Esophagus muscularis mucosa (tissue), 4 donors: ENCODE measurements at regions not wholly inside any gene's neighbourhood (a gene's known extent, or its start where the extent isn't known, plus 50 kb on each side); places are given as distances from the start of the nearest gene placed in this dataset.

Experiments used
- DNase-seq: peaks from one replicate; pipeline ENCODE4 v3.0.0-alpha.2; 2017; ENCODE audit errors: extremely low spot score
- H3K27ac ChIP-seq, 4 donors: fragments of 200-600 bp; sonication (generic); replicated peaks in 1 of 4; 1 replicate in 3 of 4; 2 replicates in 1 of 4; pipeline ENCODE4 v1.5.1; 2016 to 2019; ENCODE audit warnings: mild to moderate bottlenecking in 1 of 4
- H3K27me3 ChIP-seq, 4 donors: fragments of 200-600 bp; sonication (generic); one replicate each; pipeline versions ENCODE4 v1.5.1 to v1.6.0; 2016 to 2019
- H3K36me3 ChIP-seq, 4 donors: fragments of 200-600 bp; sonication (generic); one replicate each; pipeline ENCODE4 v1.5.1; 2016 to 2019
- H3K4me1 ChIP-seq, 4 donors: fragments of 200-600 bp; sonication (generic); one replicate each; pipeline ENCODE4 v1.5.1; 2016 to 2019
- H3K4me3 ChIP-seq, 4 donors: fragments of 200-600 bp; sonication (generic); 1 replicate in 2 of 4; 2 replicates in 2 of 4; pipeline ENCODE4 v1.5.1; 2016 to 2019; ENCODE audit warnings: mild to moderate bottlenecking in 4 of 4, moderate library complexity in 1 of 4
- H3K9me3 ChIP-seq, 4 donors: fragments of 200-600 bp; sonication (generic); 1 replicate in 3 of 4; 2 replicates in 1 of 4; pipeline ENCODE4 v1.5.1; 2016 to 2019
- CTCF ChIP-seq, 3 experiments: fragments of 200-600 bp in 2 of 3; fragments of 450-650 bp in 1 of 3; sonication (generic) in 2 of 3; IDR thresholded peaks; one replicate each; pipeline ENCODE4 v1.5.1; 2017 to 2019; ENCODE audit warnings: antibody characterized with exemption in 3 of 3, mild to moderate bottlenecking in 2 of 3, moderate library complexity in 1 of 3
- EP300 ChIP-seq: sonication (generic); formaldehyde crosslinking; IDR thresholded peaks from one replicate; pipeline ENCODE4 v1.6.1; 2017; ENCODE audit warnings: antibody characterized with exemption
- POLR2A ChIP-seq: fragments of 450-650 bp; IDR thresholded peaks from one replicate; pipeline ENCODE4 v1.6.1; 2017; ENCODE audit warnings: antibody characterized with exemption, moderate library complexity, mild to moderate bottlenecking, low read depth
- POLR2AphosphoS5 ChIP-seq, 2 donors: sonication (generic); formaldehyde crosslinking; IDR thresholded peaks; one replicate each; pipeline ENCODE4 v1.6.1; 2017; ENCODE audit warnings: antibody characterized with exemption in 2 of 2
- WGBS: methylation state at CpG from one replicate; pipeline ENCODE4 v1.1.5; 2018; 5-methylcytosine and 5-hydroxymethylcytosine counted together
- intact Hi-C: fragments of 100-400 bp; cut with DNase I; formaldehyde crosslinking; loops from one replicate; pipeline ENCODE4 v1.15.1; 2023

DNA sequence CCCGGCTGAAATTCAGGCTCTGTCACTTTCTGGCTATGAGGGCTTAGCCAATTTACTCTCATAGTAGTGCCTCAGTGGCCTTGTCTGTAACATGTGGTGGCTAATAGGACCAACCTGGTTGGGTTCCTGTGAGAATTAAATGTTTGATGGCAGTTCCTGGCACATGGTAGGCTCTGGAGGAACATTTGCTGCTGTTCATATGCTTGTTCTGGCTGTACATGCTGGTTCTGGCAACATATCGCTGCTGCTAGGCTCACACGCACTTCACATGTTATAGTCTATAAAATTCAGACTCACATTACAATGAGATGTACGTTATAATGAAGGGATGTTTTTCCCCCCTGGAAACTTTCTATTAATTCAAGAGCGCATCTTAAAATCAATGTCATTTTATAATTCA is 417.7 kb upstream of the GYPC start:
- no peak for TF ChIP-seq POLR2AphosphoS5 (IDR thresholded peaks at IDR 0.05)
- TF ChIP-seq POLR2A, result no peak
- TF ChIP-seq CTCF (IDR thresholded peaks at IDR 0.05), result no peak
- no peak for TF ChIP-seq EP300
- no peak for DNase-seq
- 97% methylated on average over 5 of the region's 5 CpGs for WGBS
- H3K27ac ChIP-seq, result no peak overlapping the region
- no peaks in the 10 kb centered on the region for H3K27me3 ChIP-seq
- H3K36me3 ChIP-seq, result no peaks in the 10 kb centered on the region
- peaks cover 0 to 6% (median 0%) of the 10 kb centered on the region in 4 donors for H3K4me1 ChIP-seq
- H3K4me3 ChIP-seq, result no peak overlapping the region
- H3K9me3 ChIP-seq, result no peaks in the 10 kb centered on the region
- intact Hi-C loops, result no loop called here

DNA sequence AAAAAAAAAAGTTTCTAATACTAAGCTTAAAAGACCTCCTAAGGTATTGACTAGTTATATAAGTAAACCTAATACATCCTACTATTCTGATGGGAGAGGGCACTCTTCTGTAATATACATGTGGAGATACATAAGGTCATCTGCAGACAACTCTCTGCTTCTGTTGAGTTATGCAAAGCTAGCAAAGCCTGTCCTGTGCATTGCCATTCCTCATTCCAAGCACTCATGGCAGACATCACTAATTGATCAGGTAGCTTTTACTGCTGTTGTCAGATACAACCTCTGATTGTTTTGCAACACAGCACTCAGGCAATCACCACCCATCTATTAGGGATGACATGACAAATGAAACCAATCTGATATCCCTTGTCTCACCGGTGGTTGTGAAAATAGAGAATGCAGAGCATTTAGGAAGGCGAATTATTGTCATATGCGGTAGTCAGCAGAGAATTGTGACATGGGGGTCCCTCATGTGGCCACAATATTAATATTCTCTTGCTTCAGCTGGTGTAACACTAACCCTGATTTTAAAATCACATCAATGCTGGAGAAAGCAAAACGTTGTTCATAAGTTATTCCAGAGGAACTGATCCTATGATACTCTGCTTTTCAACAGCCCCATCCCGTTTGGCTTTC is 416.5 kb upstream of the GYPC start:
- WGBS, result 79% methylated on average over 5 of the region's 5 CpGs
- DNase-seq, result no peak
- H3K4me1 ChIP-seq, result peaks cover 0 to 6% (median 0%) of the 10 kb centered on the region in 4 donors
- H3K9me3 ChIP-seq, result no peaks in the 10 kb centered on the region
- H3K4me3 ChIP-seq, result no peak overlapping the region
- no peak overlapping the region for H3K27ac ChIP-seq
- TF ChIP-seq CTCF (IDR thresholded peaks at IDR 0.05) (no peak), POLR2A (no peak), POLR2AphosphoS5 (IDR thresholded peaks at IDR 0.05) (no peak), EP300 (no peak)
- H3K36me3 ChIP-seq, result no peaks in the 10 kb centered on the region
- intact Hi-C loops, result no loop called here
- no peaks in the 10 kb centered on the region for H3K27me3 ChIP-seq

DNA sequence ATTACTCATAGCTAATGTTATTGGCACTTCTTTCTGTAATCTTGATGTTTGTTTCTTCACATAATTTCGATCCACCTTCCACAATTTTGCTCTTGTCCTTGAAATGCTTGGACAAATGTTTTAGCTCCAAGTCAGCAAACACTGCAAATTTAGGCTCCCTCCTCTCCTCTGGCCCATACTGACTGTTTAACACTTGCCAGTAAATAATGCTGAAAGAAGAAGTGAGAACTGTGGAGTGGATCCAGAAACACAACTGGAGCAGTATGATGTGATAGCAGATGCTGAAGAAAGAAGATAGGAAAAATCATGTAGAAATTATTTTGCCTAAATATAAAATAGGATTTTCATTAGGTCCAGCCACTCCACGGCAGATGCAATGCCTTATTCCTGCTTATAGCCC is 415.0 kb upstream of the GYPC start:
- Histone ChIP-seq H3K36me3 (no peaks in the 10 kb centered on the region), H3K9me3 (no peaks in the 10 kb centered on the region), H3K27me3 (no peaks in the 10 kb centered on the region), H3K27ac (no peak overlapping the region), H3K4me3 (no peak overlapping the region), H3K4me1 (peaks cover 0 to 6% (median 0%) of the 10 kb centered on the region in 4 donors)
- no peak for DNase-seq
- 53% methylated on average over 2 of the region's 2 CpGs for WGBS
- TF ChIP-seq CTCF (IDR thresholded peaks at IDR 0.05) (no peak), EP300 (no peak), POLR2A (no peak), POLR2AphosphoS5 (IDR thresholded peaks at IDR 0.05) (no peak)
- intact Hi-C loops, result no loop called here

GRCh38 chr2:126241411-126241810 is 414.5 kb upstream of the GYPC start:
- DNase-seq, result no peak
- Histone ChIP-seq H3K4me3 (no peak overlapping the region), H3K27me3 (no peaks in the 10 kb centered on the region), H3K36me3 (no peaks in the 10 kb centered on the region), H3K9me3 (no peaks in the 10 kb centered on the region), H3K4me1 (peaks cover 0 to 6% (median 0%) of the 10 kb centered on the region in 4 donors), H3K27ac (no peak overlapping the region)
- 62% methylated on average over 4 of the region's 4 CpGs for WGBS
- TF ChIP-seq CTCF (IDR thresholded peaks at IDR 0.05) (no peak), POLR2A (no peak), POLR2AphosphoS5 (IDR thresholded peaks at IDR 0.05) (no peak)
- intact Hi-C loops, result no loop called here

DNA sequence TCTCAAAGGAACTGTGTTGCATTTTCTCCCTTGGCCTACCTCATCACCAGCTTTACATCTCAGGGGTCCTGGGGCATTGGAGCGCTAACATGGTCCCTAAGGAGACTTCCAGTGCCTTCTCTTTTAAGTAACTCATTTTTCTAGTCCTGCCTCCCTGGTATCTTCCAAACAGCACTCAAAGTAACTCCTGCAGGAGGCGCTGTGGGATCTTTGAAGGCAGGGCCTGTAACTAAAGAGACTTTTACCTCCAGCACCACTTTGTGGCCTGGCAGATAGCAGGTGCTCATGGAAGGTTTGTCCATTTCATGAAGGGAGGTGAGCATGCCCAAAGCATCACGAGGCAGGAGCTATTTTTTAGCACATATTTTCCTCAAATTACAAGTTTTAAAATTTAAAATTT is 411.0 kb upstream of the GYPC start:
- Histone ChIP-seq H3K27ac (no peak overlapping the region), H3K4me3 (no peak overlapping the region), H3K27me3 (no peaks in the 10 kb centered on the region), H3K9me3 (no peaks in the 10 kb centered on the region), H3K4me1 (peaks cover 0 to 6% (median 0%) of the 10 kb centered on the region in 4 donors), H3K36me3 (no peaks in the 10 kb centered on the region)
- 78% methylated on average over 3 of the region's 3 CpGs for WGBS
- intact Hi-C loops, result no loop called here
- no peak for TF ChIP-seq POLR2A
- TF ChIP-seq CTCF (IDR thresholded peaks at IDR 0.05), result peak in 1 of 3 experiments; percentile 18
- DNase-seq, result no peak
